Ascending aorta (tissue), 2 donors: ENCODE measurements at regions not wholly inside any gene's neighbourhood (a gene's known extent, or its start where the extent isn't known, plus 50 kb on each side); places are given as distances from the start of the nearest gene placed in this dataset.

Experiments
- DNase-seq, 2 donors: peaks; one replicate each; pipeline ENCODE4 v3.0.0-alpha.2; 2019; ENCODE audit warnings: low spot score in 2 of 2
- H3K27ac ChIP-seq, 2 donors: fragments of 200-600 bp; sonication (generic); one replicate each; pipeline ENCODE4 v1.5.1; 2016 to 2017; ENCODE audit warnings: mild to moderate bottlenecking in 1 of 2
- H3K27me3 ChIP-seq: fragments of 200-600 bp; sonication (generic); one replicate; pipeline ENCODE4 v1.5.1; 2017
- H3K36me3 ChIP-seq, 2 donors: fragments of 200-600 bp; sonication (generic); one replicate each; pipeline ENCODE4 v1.5.1; 2016
- H3K4me1 ChIP-seq, 2 donors: fragments of 200-600 bp; sonication (generic); one replicate each; pipeline ENCODE4 v1.5.1; 2016 to 2017; ENCODE audit warnings: mild to moderate bottlenecking in 1 of 2
- H3K4me3 ChIP-seq, 2 donors: fragments of 200-600 bp; sonication (generic); one replicate each; pipeline ENCODE4 v1.5.1; 2016 to 2017; ENCODE audit warnings: mild to moderate bottlenecking in 1 of 2
- H3K9me3 ChIP-seq, 2 donors: fragments of 200-600 bp; sonication (generic); one replicate each; pipeline ENCODE4 v1.5.1; 2016
- CTCF ChIP-seq, 3 experiments: fragments of 200-600 bp in 2 of 3; fragments of 450-650 bp in 1 of 3; sonication (generic) in 2 of 3; IDR thresholded peaks; one replicate each; pipeline ENCODE4 v1.5.1; 2016 to 2019; ENCODE audit warnings: antibody characterized with exemption in 3 of 3, mild to moderate bottlenecking in 1 of 3, moderate library complexity in 1 of 3
- intact Hi-C: fragments of 100-400 bp; cut with DNase I; formaldehyde crosslinking; loops from one replicate; pipeline ENCODE4 v1.15.1; 2023

GRCh38 chr4:157818946-157819692 lies 353.7 kb downstream of the GASK1B start:
- no peaks in the 10 kb centered on the region for H3K9me3 ChIP-seq
- no peak for TF ChIP-seq CTCF (IDR thresholded peaks at IDR 0.05)
- no peak for DNase-seq
- H3K27ac ChIP-seq: no peak overlapping the region
- H3K4me3 ChIP-seq: no peak overlapping the region
- no peaks in the 10 kb centered on the region for H3K36me3 ChIP-seq
- H3K4me1 ChIP-seq: no peaks in the 10 kb centered on the region
- intact Hi-C loops: no loop called here
- H3K27me3 ChIP-seq: no peaks in the 10 kb centered on the region

GRCh38 chr4:157810137-157810774 lies 362.6 kb downstream of the GASK1B start:
- no peak overlapping the region for H3K4me3 ChIP-seq
- no peaks in the 10 kb centered on the region for H3K27me3 ChIP-seq
- no peak overlapping the region for H3K27ac ChIP-seq
- H3K9me3 ChIP-seq: no peaks in the 10 kb centered on the region
- TF ChIP-seq CTCF (IDR thresholded peaks at IDR 0.05): no peak
- intact Hi-C loops: no loop called here
- H3K36me3 ChIP-seq: no peaks in the 10 kb centered on the region
- no peak for DNase-seq
- H3K4me1 ChIP-seq: peaks cover 0 to 8% of the 10 kb centered on the region in 2 donors

GRCh38 chr4:157808796-157809383 lies 363.9 kb downstream of the GASK1B start:
- Histone ChIP-seq H3K27me3 (no peaks in the 10 kb centered on the region), H3K4me3 (no peak overlapping the region), H3K36me3 (no peaks in the 10 kb centered on the region), H3K4me1 (peaks cover 0 to 11% of the 10 kb centered on the region in 2 donors), H3K27ac (no peak overlapping the region), H3K9me3 (no peaks in the 10 kb centered on the region)
- TF ChIP-seq CTCF (IDR thresholded peaks at IDR 0.05): no peak
- no peak for DNase-seq
- intact Hi-C loops: loop anchor here (10.0 kb wide), 1 partner anchor 584 kb away; the partner anchor contains the start of gene GRIA2

GRCh38 chr4:157806184-157806583 lies 366.6 kb downstream of the GASK1B start:
- Histone ChIP-seq H3K36me3 (no peaks in the 10 kb centered on the region), H3K4me1 (peaks cover 0 to 15% of the 10 kb centered on the region in 2 donors), H3K27me3 (no peaks in the 10 kb centered on the region), H3K27ac (peak overlapping the region in 1 of 2 donors; percentile 77), H3K4me3 (no peak overlapping the region), H3K9me3 (peaks cover 0 to 4% of the 10 kb centered on the region in 2 donors)
- no peak for TF ChIP-seq CTCF (IDR thresholded peaks at IDR 0.05)
- intact Hi-C loops: loop anchor here (10.0 kb wide), 1 partner anchor 581 kb away; the partner anchor contains the start of gene GRIA2
- DNase-seq: no peak

- no peaks in the 10 kb centered on the region for H3K27me3 ChIP-seq
- no peaks in the 10 kb centered on the region for H3K36me3 ChIP-seq
- DNase-seq: no peak
- intact Hi-C loops: loop anchor here (10.0 kb wide), 1 partner anchor 580 kb away; the partner anchor contains the start of gene GRIA2
- H3K4me1 ChIP-seq: peaks cover 0 to 13% of the 10 kb centered on the region in 2 donors
- H3K4me3 ChIP-seq: no peak overlapping the region
- peak in 2 of 3 experiments; percentile 41 to 54 for TF ChIP-seq CTCF (IDR thresholded peaks at IDR 0.05)
- H3K27ac ChIP-seq: peak overlapping the region; percentile 60 to 77
- peaks cover 0 to 4% of the 10 kb centered on the region in 2 donors for H3K9me3 ChIP-seq
Measured at GRCh38 chr4:157804986-157805385, 367.8 kb downstream of the GASK1B start.
